Heart right ventricle (tissue), 16 donors: ENCODE measurements at regions not wholly inside any gene's neighbourhood (a gene's known extent, or its start where the extent isn't known, plus 50 kb on each side); places are given as distances from the start of the nearest gene placed in this dataset.

Source experiments
- ATAC-seq, 8 donors: fragments of 200-7000 bp; cut with Tn5 transposase; one replicate each; pipeline ENCODE4 v1.9.1; 2020; ENCODE audit warnings: mild to moderate bottlenecking in 8 of 8, moderate library complexity in 8 of 8, moderate number of reproducible peaks in 1 of 8
- DNase-seq, 2 donors: peaks; one replicate each; pipeline ENCODE4 v3.0.0-alpha.2; 2020
- H3K27ac ChIP-seq, 10 donors: fragments of 200-600 bp; sonication (generic) in 2 of 10; one replicate each; pipeline versions ENCODE4 v1.5.0 to v1.8.0; 2020 to 2022; ENCODE audit warnings: mild to moderate bottlenecking in 3 of 10
- H3K27me3 ChIP-seq, 7 donors: fragments of 200-600 bp; one replicate each; pipeline ENCODE4 v1.8.0; 2021 to 2022; ENCODE audit warnings: mild to moderate bottlenecking in 2 of 7
- H3K36me3 ChIP-seq, 9 donors: fragments of 200-600 bp; sonication (generic) in 1 of 9; one replicate each; pipeline versions ENCODE4 v1.5.0 to v1.8.0; 2020 to 2022; ENCODE audit warnings: mild to moderate bottlenecking in 2 of 9
- H3K4me1 ChIP-seq, 9 donors: fragments of 200-600 bp; sonication (generic) in 1 of 9; one replicate each; pipeline versions ENCODE4 v1.5.0 to v1.8.0; 2020 to 2022; ENCODE audit warnings: mild to moderate bottlenecking in 4 of 9
- H3K4me3 ChIP-seq, 10 donors: fragments of 200-600 bp; sonication (generic) in 2 of 10; one replicate each; pipeline versions ENCODE4 v1.5.0 to v1.8.0; 2020 to 2022; ENCODE audit warnings: mild to moderate bottlenecking in 7 of 10, moderate library complexity in 2 of 10
- H3K9me3 ChIP-seq, 11 donors: fragments of 200-600 bp in 10 of 11; sonication (generic) in 2 of 11; one replicate each; pipeline versions ENCODE4 v1.5.0 to v1.8.0; 2013 to 2022; ENCODE audit warnings: mild to moderate bottlenecking in 2 of 11, control low read depth in 1 of 11, moderate library complexity in 1 of 11
- WGBS, 2 donors: extraction: QIAGEN DNeasy Blood & Tissue Kit; methylation state at CpG; one replicate each; pipeline ENCODE4 v1.1.7; 2013; ENCODE audit warnings: inconsistent platforms in 1 of 2; 5-methylcytosine and 5-hydroxymethylcytosine counted together
- intact Hi-C, 10 donors: fragments of 100-400 bp; cut with DNase I; formaldehyde crosslinking; loops; one replicate each; pipeline versions ENCODE4 v1.11.1 to v1.14.2; 2022
- TF ChIP-seq, protein P1 (sequence below), 9 donors: fragments of 200-600 bp; sonication (generic) in 2 of 9; IDR thresholded peaks; one replicate each; pipeline versions ENCODE4 v1.5.0 to v1.8.0; 2021 to 2022; ENCODE audit warnings: antibody characterized with exemption in 9 of 9, mild to moderate bottlenecking in 5 of 9, moderate library complexity in 1 of 9
- donor health status: Arrhythmogenic right ventricular cardiomyopathy.
- donor health status: ischemic (EF 13 %, LVEDD 7.1; RV severe dilation, severe dysfunction).
- donor health status: healthy with polysubstance abuse.
- donor health status: DM: no; HTN: yes; CAD: no.
- donor health status: DM: no; HTN: no; CAD: no.
- donor health status: ischemic (EF 25% LVEDD 6.9; RV normal size, moderate dysfunction).
- donor health status: ischemic (EF 25% LVEDD 5.7; RV mildly dilated, moderate dysfunction).
- donor health status: healthy.
- donor health status: DM: yes; HTN: yes; CAD: no.
- donor health status: Ischemic cardiomyopathy.
- donor health status: ischemic (EF 35%, LVEDD 5.7; RV mildly dilated, moderate dysfunction).
- donor health status: nonischemic (EF 11% LVEDD 7.7; RV severe dilation, severe dysfunction).
- donor health status: DM: yes; HTN: yes; CAD: no.
- donor health status: PGD.
- donor health status: ischemic (EF 29% LVEDD 5.4; RV normal size, mild dysfunction).
- donor health status: nonischemic (EF 23%, LVEDD 6.1; RV moderate dilation, normal function).

DNA sequence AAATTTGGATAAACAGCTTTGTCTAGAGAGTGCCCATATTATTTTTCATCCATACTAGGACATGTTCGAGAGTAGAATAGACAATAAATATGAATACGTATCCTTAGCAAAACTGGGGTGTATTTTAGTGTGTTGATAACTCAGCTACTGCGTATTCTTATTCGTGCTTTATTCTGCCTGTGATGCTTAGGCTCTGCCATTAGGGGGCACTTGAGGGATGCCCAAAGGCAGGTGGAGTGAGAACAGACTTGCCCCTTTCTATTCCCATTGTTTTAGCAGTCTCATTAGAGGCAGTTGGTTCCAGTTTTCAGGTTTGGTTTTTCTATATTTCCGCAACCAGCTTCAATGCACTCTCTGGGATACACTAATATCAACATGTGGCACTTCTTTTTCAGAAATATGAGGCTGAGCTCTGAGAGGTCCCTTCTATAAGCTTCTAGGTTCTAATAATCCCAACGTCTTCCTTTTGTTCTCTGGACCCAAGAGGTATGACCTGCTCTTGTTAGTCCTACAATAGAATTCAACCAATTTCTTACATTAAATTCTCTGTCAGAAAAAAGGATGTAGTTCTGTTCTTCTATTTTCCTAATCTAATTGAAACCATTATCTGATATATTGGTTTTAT is 985.7 kb upstream of the FBXO33 start:
- intact Hi-C loops: no loop called here
- Histone ChIP-seq H3K36me3 (no peaks in the 10 kb centered on the region), H3K9me3 (no peaks in the 10 kb centered on the region), H3K4me1 (no peaks in the 10 kb centered on the region), H3K27me3 (no peaks in the 10 kb centered on the region), H3K4me3 (peak overlapping the region in 1 of 10 donors; percentile 5), H3K27ac (no peak overlapping the region)
- ATAC-seq (peak in 1 of 8 donors; percentile 28), DNase-seq (no peak)
- WGBS, 2 donors: 42 to 44% methylated on average over 6 of the region's 6 CpGs
- TF ChIP-seq, protein P1, sequence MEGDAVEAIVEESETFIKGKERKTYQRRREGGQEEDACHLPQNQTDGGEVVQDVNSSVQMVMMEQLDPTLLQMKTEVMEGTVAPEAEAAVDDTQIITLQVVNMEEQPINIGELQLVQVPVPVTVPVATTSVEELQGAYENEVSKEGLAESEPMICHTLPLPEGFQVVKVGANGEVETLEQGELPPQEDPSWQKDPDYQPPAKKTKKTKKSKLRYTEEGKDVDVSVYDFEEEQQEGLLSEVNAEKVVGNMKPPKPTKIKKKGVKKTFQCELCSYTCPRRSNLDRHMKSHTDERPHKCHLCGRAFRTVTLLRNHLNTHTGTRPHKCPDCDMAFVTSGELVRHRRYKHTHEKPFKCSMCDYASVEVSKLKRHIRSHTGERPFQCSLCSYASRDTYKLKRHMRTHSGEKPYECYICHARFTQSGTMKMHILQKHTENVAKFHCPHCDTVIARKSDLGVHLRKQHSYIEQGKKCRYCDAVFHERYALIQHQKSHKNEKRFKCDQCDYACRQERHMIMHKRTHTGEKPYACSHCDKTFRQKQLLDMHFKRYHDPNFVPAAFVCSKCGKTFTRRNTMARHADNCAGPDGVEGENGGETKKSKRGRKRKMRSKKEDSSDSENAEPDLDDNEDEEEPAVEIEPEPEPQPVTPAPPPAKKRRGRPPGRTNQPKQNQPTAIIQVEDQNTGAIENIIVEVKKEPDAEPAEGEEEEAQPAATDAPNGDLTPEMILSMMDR (IDR thresholded peaks at IDR 0.05): peak in 8 of 9 donors; percentile 9 to 61 (median 54)

DNA sequence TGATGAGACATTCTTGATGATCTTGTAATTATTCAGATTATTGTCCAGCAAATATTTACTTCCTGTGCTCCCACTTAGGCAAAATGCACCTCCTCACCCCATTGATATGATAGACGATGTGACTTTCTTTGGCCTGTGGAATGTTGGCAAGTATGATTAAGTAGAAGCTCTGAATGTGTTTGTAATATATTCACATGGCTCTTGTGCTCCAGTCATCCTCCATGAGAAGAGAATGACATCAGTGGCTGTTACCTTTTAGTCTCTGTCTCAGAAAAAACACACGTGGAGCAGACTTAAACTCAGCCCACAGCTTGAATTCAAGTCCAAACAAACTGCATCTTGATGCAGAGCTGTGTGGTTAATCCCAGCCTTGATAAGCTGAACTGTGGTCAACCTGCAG is 984.3 kb upstream of the FBXO33 start:
- Histone ChIP-seq H3K36me3 (no peaks in the 10 kb centered on the region), H3K4me1 (no peaks in the 10 kb centered on the region), H3K9me3 (no peaks in the 10 kb centered on the region), H3K27ac (no peak overlapping the region), H3K27me3 (no peaks in the 10 kb centered on the region), H3K4me3 (no peak overlapping the region)
- intact Hi-C loops: no loop called here
- WGBS, 2 donors: 36 to 38% methylated on average over 2 of the region's 2 CpGs
- TF ChIP-seq, protein P1 (IDR thresholded peaks at IDR 0.05): no peak
- DNase-seq (no peak), ATAC-seq (no peak)

DNA sequence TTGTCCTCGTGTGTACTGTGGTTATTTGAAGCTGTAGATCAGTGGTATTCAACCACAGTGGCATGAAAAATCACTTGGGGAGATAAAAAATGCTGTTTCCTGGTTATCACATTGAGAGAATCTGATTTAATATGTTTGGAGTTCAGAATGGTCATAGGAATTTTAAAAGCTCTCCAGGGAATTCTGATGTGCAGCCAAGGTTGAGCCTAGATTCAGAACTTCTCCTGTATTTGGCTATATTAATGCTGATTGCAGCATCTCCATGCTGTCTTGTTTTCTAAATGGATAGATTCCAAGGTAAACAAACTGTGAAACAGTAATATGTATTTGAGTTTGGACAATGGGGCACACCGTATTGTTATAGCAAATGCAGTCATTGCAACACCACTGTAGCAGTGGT is 982.2 kb upstream of the FBXO33 start:
- Histone ChIP-seq H3K27ac (no peak overlapping the region), H3K36me3 (no peaks in the 10 kb centered on the region), H3K9me3 (no peaks in the 10 kb centered on the region), H3K27me3 (no peaks in the 10 kb centered on the region), H3K4me3 (no peak overlapping the region), H3K4me1 (no peaks in the 10 kb centered on the region)
- ATAC-seq (no peak), DNase-seq (no peak)
- TF ChIP-seq, protein P1 (IDR thresholded peaks at IDR 0.05): no peak
- intact Hi-C loops: no loop called here
- whole genome bisulfite sequencing, 2 donors: 33 to 41% methylated on average over 2 of the region's 2 CpGs

DNA sequence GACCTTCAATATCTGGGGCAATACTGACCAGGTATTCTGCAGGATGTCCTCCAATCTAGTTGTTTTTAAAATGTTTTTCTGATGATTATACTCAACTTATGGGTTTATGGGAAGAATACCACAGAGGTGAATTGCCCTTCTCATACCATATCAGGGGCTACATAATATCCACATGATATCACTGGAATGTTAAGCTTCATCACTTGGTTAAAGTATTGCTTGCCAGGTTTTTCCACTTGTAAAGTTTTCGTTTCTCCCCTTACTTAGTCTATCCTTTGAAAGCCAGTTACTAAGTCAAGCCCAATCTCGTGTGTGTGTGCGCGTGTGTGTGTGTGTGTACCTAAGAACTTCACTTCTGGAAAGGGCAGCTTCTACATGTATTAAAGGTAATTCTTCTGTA is 980.9 kb upstream of the FBXO33 start:
- TF ChIP-seq, protein P1 (IDR thresholded peaks at IDR 0.05): no peak
- Histone ChIP-seq H3K4me1 (no peaks in the 10 kb centered on the region), H3K4me3 (no peak overlapping the region), H3K27ac (no peak overlapping the region), H3K27me3 (no peaks in the 10 kb centered on the region), H3K36me3 (no peaks in the 10 kb centered on the region), H3K9me3 (peaks cover 0 to 11% (median 0%) of the 10 kb centered on the region in 11 donors)
- 45 to 51% methylated on average over 4 of the region's 4 CpGs for WGBS, 2 donors
- ATAC-seq (no peak), DNase-seq (no peak)
- intact Hi-C loops: no loop called here
